Natural killer cell (primary cell): ENCODE measurements at regions not wholly inside any gene's neighbourhood (a gene's known extent, or its start where the extent isn't known, plus 50 kb on each side); places are given as distances from the start of the nearest gene placed in this dataset.

Experiments used
- ATAC-seq, 3 donors: fragments of 150-1000 bp in 2 of 3; fragments of 200-7000 bp in 1 of 3; cut with Tn5 transposase; 1 replicate in 1 of 3; 2 replicates in 2 of 3; pipeline ENCODE4 v1.10.0; 2021; ENCODE audit warnings: mild to moderate bottlenecking in 2 of 3, moderate library complexity in 2 of 3
- DNase-seq, 2 donors: peaks; one replicate each; pipeline versions ENCODE4 v3.0.0 to v3.0.0-alpha.2; 2013 to 2021; ENCODE audit warnings: mixed read lengths in 1 of 2
- H3K27ac ChIP-seq: one replicate; pipeline ENCODE4 v1.5.1; 2013; ENCODE audit warnings: mild to moderate bottlenecking, low read length
- H3K27me3 ChIP-seq: one replicate; pipeline ENCODE4 v1.6.1; 2013; ENCODE audit warnings: low read length; ENCODE audit not compliant: control insufficient read depth, insufficient read depth
- H3K36me3 ChIP-seq: one replicate; pipeline ENCODE4 v1.6.1; 2013; ENCODE audit warnings: low read length; ENCODE audit not compliant: control insufficient read depth, insufficient read depth
- H3K4me1 ChIP-seq: one replicate; pipeline ENCODE4 v1.6.1; 2013; ENCODE audit warnings: low read length; ENCODE audit not compliant: control insufficient read depth, insufficient read depth
- H3K4me3 ChIP-seq: one replicate; pipeline ENCODE4 v1.5.1; 2013; ENCODE audit warnings: low read length
- H3K9me3 ChIP-seq: one replicate; pipeline ENCODE4 v1.6.1; 2013; ENCODE audit warnings: low read length; ENCODE audit not compliant: control insufficient read depth, insufficient read depth
- H3K27ac Mint-ChIP-seq, 2 donors: one replicate each; pipeline ENCODE4 v1.8.0; 2022; ENCODE audit warnings: mild to moderate bottlenecking in 2 of 2, mixed read lengths in 2 of 2, moderate library complexity in 1 of 2
- H3K27me3 Mint-ChIP-seq, 2 donors: one replicate each; pipeline ENCODE4 v1.8.0; 2022; ENCODE audit warnings: low read depth in 2 of 2, mixed read lengths in 2 of 2
- H3K36me3 Mint-ChIP-seq: one replicate; pipeline ENCODE4 v1.8.0; 2022; ENCODE audit warnings: mixed read lengths
- H3K4me1 Mint-ChIP-seq, 2 donors: one replicate each; pipeline ENCODE4 v1.8.0; 2022; ENCODE audit warnings: mixed read lengths in 2 of 2
- H3K4me3 Mint-ChIP-seq: one replicate; pipeline ENCODE4 v1.8.0; 2022; ENCODE audit warnings: mild to moderate bottlenecking, moderate library complexity, mixed read lengths
- H3K9me3 Mint-ChIP-seq, 2 donors: one replicate each; pipeline ENCODE4 v1.8.0; 2022; ENCODE audit warnings: mixed read lengths in 2 of 2
- WGBS: methylation state at CpG from one replicate; pipeline ENCODE4 v1.1.7; 2013; ENCODE audit warnings: missing lambda C conversion rate; ENCODE audit not compliant: insufficient coverage; 5-methylcytosine and 5-hydroxymethylcytosine counted together
- intact Hi-C: fragments of 100-400 bp; cut with micrococcal nuclease; formaldehyde crosslinking; loops from one replicate; pipeline ENCODE4 v1.14.2; 2022
- TF ChIP-seq, protein P1 (sequence below): fragments of 200-600 bp; IDR thresholded peaks from one replicate; pipeline ENCODE4 v1.8.0; 2022; ENCODE audit warnings: antibody characterized with exemption

GRCh38 chr4:111499291-111499690 is 646.0 kb upstream of the FAM241A start:
- WGBS = 66% methylated on average over 3 of the region's 3 CpGs
- Mint-ChIP-seq H3K36me3 (no peaks in the 10 kb centered on the region), H3K27ac (no peak overlapping the region), H3K4me3 (no peak overlapping the region), H3K27me3 (no peaks in the 10 kb centered on the region), H3K4me1 (no peaks in the 10 kb centered on the region), H3K9me3 (peaks cover 2 to 3% of the 10 kb centered on the region in 2 donors)
- intact Hi-C loops = no loop called here
- TF ChIP-seq, protein P1, sequence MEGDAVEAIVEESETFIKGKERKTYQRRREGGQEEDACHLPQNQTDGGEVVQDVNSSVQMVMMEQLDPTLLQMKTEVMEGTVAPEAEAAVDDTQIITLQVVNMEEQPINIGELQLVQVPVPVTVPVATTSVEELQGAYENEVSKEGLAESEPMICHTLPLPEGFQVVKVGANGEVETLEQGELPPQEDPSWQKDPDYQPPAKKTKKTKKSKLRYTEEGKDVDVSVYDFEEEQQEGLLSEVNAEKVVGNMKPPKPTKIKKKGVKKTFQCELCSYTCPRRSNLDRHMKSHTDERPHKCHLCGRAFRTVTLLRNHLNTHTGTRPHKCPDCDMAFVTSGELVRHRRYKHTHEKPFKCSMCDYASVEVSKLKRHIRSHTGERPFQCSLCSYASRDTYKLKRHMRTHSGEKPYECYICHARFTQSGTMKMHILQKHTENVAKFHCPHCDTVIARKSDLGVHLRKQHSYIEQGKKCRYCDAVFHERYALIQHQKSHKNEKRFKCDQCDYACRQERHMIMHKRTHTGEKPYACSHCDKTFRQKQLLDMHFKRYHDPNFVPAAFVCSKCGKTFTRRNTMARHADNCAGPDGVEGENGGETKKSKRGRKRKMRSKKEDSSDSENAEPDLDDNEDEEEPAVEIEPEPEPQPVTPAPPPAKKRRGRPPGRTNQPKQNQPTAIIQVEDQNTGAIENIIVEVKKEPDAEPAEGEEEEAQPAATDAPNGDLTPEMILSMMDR = no peak
- Histone ChIP-seq H3K4me3 (no peak overlapping the region), H3K27ac (no peak overlapping the region), H3K4me1 (no peaks in the 10 kb centered on the region), H3K9me3 (no peaks in the 10 kb centered on the region), H3K36me3 (no peaks in the 10 kb centered on the region), H3K27me3 (no peaks in the 10 kb centered on the region)
- DNase-seq (no peak), ATAC-seq (no peak)

- H3K36me3 ChIP-seq = no peaks in the 10 kb centered on the region
- H3K27me3 ChIP-seq = no peaks in the 10 kb centered on the region
- 83% methylated on average over 1 of the region's 1 CpG for WGBS
- Mint-ChIP-seq H3K27me3 (no peaks in the 10 kb centered on the region), H3K27ac (no peak overlapping the region), H3K36me3 (no peaks in the 10 kb centered on the region), H3K4me1 (no peaks in the 10 kb centered on the region), H3K4me3 (no peak overlapping the region), H3K9me3 (peaks cover 2 to 5% of the 10 kb centered on the region in 2 donors)
- DNase-seq (no peak), ATAC-seq (no peak)
- H3K4me3 ChIP-seq = no peak overlapping the region
- no peak overlapping the region for H3K27ac ChIP-seq
- no peaks in the 10 kb centered on the region for H3K9me3 ChIP-seq
- no peaks in the 10 kb centered on the region for H3K4me1 ChIP-seq
- intact Hi-C loops = no loop called here
- TF ChIP-seq, protein P1 = no peak
Observed at GRCh38 chr4:111499706-111500105, 645.5 kb upstream of the FAM241A start.

GRCh38 chr4:111500858-111501257 is 644.4 kb upstream of the FAM241A start:
- peaks cover 2 to 5% of the 10 kb centered on the region in 2 donors for H3K9me3 Mint-ChIP-seq
- TF ChIP-seq, protein P1 = no peak
- no peaks in the 10 kb centered on the region for H3K4me1 Mint-ChIP-seq
- no peaks in the 10 kb centered on the region for H3K4me1 ChIP-seq
- H3K36me3 ChIP-seq = no peaks in the 10 kb centered on the region
- H3K27ac ChIP-seq = no peak overlapping the region
- ATAC-seq = no peak
- H3K27ac Mint-ChIP-seq = no peak overlapping the region
- intact Hi-C loops = no loop called here
- no peak overlapping the region for H3K4me3 ChIP-seq
- H3K27me3 Mint-ChIP-seq = no peaks in the 10 kb centered on the region
- no peak for DNase-seq
- no peaks in the 10 kb centered on the region for H3K36me3 Mint-ChIP-seq
- H3K27me3 ChIP-seq = no peaks in the 10 kb centered on the region
- H3K9me3 ChIP-seq = no peaks in the 10 kb centered on the region
- WGBS = 87% methylated on average over 3 of the region's 3 CpGs
- no peak overlapping the region for H3K4me3 Mint-ChIP-seq

GRCh38 chr4:111501946-111502345 is 643.3 kb upstream of the FAM241A start:
- Histone ChIP-seq H3K4me3 (no peak overlapping the region), H3K27me3 (no peaks in the 10 kb centered on the region), H3K4me1 (no peaks in the 10 kb centered on the region), H3K27ac (no peak overlapping the region), H3K36me3 (no peaks in the 10 kb centered on the region), H3K9me3 (no peaks in the 10 kb centered on the region)
- no peak overlapping the region for H3K27ac Mint-ChIP-seq
- TF ChIP-seq, protein P1 = no peak
- ATAC-seq (no peak), DNase-seq (no peak)
- H3K4me3 Mint-ChIP-seq = no peak overlapping the region
- no peaks in the 10 kb centered on the region for H3K27me3 Mint-ChIP-seq
- 71% methylated on average over 2 of the region's 2 CpGs for WGBS
- no peaks in the 10 kb centered on the region for H3K4me1 Mint-ChIP-seq
- intact Hi-C loops = no loop called here
- H3K36me3 Mint-ChIP-seq = no peaks in the 10 kb centered on the region
- peaks cover 2 to 5% of the 10 kb centered on the region in 2 donors for H3K9me3 Mint-ChIP-seq
